8988T (cell line): ENCODE measurements at regions not wholly inside any gene's neighbourhood (a gene's known extent, or its start where the extent isn't known, plus 50 kb on each side); places are given as distances from the start of the nearest gene placed in this dataset.
"Not testable (repeated sequence)": the region's sequence is repeated elsewhere in the genome, so short reads cannot be mapped to it uniquely, and the experiment has no call there.

ENCODE experiments used
- DNase-seq: peaks from one replicate; pipeline ENCODE4 v3.0.0; 2011

DNA sequence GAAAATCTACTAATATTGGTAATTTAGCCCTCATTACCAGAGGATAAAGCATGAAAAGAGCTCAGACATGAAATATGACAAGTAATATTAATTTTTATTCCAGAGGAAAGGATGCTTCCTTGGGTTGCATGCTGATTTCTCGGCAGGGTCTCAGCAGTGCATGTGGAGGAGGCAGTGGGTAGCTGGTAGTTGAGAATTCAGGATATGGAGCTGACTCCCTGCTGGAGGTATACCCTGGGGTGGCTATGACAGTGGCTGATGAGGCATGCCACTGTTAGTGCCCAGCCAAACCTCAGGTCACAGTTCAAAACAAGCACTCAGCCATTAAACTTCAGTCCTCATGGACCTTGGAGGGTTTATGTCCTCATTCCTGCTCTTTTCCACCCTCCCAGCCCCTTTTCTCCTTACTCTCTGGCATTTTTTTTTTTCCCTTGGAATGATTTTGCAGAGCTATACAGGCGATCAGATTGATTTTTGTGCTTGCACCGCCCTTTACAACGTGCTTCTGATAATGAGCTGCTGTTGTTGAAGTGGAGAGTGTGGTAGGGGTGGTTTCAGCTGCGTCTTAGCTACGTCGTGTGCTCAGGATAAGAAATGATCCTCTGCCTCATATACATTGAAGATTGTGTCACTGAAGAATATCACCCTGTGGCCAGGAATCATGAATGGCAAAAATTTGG lies 761.9 kb upstream of the MMS22L start:
- DNase-seq: no peak

- DNase-seq: no peak
Measured at GRCh38 chr6:98047164-98047563, 764.1 kb upstream of the MMS22L start.

- no peak for DNase-seq
Measured at GRCh38 chr6:98047871-98048270, 764.9 kb upstream of the MMS22L start.

DNA sequence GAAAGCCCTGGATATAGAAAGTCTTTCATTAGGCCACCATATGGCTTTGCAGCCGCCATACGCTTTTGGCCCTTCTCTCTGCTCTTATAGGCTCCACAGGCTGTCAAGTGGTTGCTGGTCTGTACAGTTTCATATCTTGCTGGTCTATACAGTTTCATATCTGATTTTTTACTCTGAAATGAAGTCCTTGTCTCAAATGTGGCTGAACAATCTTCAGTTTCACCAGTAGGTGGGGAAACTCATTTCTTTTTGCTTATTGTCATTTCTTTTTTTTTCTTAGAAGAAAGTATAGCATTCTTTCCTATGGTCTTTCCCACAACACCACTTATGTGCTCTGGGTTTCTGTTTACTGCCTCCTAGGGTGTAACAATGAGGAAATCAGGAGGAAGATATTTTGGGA lies 771.4 kb upstream of the MMS22L start:
- DNase-seq: no peak

GRCh38 chr6:98056955-98057354 lies 773.9 kb upstream of the MMS22L start:
- DNase-seq: no peak

DNA sequence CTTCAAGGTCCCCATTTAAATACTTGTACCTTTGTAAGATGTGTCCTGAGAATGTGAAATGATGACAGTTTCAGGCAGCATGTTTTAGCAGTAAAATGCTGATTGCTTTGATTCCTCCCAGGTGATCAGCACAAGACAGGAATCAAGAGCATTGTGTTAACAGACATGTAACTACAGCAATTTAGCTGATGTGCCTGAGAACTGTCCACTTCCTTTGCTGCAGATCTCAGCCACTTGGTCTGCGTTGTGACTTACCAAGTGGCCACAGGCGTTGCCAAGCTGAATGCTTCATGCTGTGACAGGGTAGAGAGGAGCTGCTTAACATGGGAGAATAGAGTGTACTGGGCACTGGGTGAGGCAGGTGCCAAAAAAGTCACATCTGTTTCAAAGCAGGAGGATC lies 767.0 kb upstream of the POU3F2 start:
- DNase-seq: no peak

GRCh38 chr6:98088537-98088936 lies 745.8 kb upstream of the POU3F2 start:
- DNase-seq: not testable (repeated sequence)

DNA sequence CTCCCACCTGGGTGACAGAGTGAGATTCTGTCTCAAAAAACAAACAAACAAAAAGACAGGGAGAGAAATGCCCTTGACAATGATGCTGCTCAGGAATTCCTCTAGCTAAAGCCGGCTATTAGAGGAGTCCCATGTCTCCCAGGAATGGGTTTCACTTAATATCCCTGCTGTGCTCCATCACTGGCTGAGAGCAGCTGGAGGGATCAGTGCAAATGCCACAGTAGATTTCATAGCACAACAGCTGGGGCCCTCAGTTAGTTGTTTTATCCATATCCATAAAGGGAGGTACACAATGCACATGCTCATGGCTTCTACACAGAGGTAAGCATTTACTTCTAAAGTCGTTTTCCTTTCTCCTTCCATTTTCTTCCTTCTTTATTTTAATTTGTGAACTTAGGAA lies 742.0 kb upstream of the POU3F2 start:
- no peak for DNase-seq

GRCh38 chr6:98094696-98095095 lies 739.7 kb upstream of the POU3F2 start:
- no peak for DNase-seq

DNA sequence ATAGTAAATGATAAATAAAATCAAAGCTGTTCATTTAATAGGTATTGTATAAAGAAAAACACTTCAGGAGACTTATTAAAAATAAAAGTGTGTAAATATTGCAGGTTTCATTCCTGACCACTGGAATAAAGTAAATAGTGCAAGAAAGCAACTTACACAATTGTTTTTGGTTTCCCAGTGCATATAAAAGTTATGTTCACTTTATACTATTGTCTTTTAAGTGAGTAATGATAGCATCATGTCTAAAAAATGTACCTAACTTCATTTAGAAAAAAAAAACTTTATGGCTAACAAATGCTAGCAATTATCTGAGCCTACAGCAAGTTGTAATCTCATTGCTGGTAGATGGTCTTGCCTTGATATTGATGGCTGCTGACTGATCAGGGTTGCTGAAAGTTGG lies 726.6 kb upstream of the POU3F2 start:
- no peak for DNase-seq

DNA sequence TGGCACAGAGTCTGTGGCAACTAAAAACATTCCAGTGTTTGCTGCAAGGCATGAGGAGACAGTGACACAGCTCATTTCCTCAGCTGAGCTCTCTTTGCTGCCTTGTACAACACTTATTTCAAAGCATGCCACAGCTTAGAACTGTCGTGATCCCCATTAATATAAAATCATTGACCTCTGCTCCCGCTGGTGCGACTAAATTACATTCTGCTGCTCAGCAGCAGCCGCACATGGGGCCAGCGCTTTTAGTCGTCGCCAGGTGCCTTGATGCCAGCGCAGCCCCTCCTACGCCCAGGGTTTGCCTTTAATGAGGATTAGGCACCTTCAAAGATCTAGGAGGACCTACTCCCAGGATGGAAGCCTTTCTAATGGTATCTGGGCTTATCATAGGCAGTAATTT lies 717.9 kb upstream of the POU3F2 start:
- no peak for DNase-seq

- DNase-seq: no peak
Measured at GRCh38 chr6:98117068-98117467, 717.3 kb upstream of the POU3F2 start.

DNA sequence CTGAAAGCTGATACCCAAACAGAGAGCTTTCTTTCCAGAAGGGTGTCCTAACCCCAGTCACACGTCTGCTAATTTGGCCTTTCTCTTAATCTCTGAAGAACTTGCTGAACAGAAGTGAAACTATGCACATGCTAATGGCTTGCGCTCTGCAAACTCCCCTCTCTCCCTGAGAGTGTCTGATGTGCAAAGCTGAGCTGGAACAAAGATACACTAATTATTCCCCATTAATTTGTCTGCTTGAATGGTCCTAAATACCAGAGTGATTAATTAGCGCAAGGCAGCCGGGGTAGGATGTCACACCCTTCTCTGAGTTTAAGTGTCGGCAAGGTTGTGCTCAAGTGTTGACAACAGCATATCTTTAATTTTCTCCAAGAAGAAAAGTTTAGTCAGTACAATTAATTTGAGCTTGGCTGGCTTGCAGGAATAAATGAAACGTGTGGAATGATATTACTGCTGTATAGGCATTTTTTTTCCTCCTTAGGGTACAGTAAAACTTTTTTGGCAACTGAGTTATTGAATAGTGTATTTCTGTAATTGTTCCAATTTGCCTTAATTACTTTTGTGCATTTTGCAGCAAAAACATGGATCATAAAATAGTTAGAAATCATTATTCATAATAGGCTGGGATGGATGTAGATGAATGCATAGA lies 715.9 kb upstream of the POU3F2 start:
- no peak for DNase-seq

- DNase-seq: no peak
Measured at GRCh38 chr6:98124171-98124570, 710.2 kb upstream of the POU3F2 start.

DNA sequence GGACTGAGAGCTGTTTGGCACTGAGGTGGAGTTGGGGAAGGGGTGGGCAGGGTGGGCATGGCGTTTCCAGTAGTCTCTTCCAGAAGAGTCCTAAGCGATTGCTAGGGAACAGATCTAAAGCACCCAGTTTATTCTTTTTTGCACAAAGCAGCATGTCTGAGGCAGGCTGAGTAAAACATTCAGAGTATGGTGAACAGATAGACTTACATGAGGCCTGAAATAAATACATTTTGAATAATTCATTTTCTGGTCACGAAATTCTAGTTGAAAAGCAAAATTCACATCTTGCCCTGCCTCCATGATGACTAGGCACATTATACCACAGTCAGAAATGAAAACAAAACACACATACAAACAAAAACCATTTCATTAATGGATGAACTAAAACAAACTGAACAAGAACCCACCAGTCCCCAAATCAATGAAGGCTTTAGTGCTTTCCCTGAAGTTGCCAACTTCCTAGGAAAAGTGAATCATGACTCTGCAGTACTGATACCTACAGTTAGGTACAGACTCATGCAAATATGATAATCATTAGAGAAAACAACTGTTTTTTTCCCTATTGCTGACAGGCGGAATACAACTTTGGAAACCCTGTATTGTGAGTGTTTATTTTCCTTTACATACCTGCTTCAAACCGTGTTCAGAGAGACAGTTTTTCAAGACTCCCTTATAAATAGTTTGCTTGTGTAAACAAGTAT lies 702.9 kb upstream of the POU3F2 start:
- DNase-seq: no peak

DNA sequence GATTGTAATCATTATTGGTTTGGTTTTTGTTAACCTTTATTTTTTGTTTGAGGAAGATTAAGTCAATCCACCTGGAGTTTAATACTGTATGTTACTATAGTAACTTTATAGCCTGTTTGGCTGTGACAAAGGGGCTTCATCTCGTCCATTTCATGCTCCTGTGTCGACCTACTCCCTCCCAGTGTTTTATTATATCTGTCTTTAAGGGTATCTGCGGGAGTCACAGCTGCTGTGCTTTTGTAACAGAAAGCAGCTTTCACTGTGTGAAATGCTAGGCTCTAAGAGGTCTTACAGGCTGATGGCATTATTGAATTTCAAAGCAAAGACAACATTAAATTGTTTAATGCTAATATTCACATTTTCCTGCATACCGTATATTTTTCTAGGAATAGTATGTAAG lies 698.0 kb upstream of the POU3F2 start:
- no peak for DNase-seq

DNA sequence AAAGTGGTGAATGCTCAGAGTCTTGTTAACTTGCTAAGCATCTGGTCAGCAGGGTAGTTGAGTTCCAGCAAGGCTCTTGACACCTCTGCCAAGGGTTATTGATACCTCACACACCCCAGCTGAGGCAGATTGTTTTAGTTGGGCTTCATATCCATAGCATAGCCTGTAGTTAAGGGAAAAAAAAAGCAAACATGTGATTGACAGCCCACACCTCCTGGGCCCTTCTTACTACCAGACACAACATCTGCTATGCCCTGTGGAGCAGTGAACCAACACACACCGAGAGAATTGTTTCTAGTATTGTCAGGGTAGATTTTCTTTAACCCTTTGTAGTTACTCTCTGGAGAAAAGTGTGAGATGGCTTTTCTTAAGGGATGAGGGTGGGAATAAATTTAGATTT lies 697.0 kb upstream of the POU3F2 start:
- DNase-seq: no peak

DNA sequence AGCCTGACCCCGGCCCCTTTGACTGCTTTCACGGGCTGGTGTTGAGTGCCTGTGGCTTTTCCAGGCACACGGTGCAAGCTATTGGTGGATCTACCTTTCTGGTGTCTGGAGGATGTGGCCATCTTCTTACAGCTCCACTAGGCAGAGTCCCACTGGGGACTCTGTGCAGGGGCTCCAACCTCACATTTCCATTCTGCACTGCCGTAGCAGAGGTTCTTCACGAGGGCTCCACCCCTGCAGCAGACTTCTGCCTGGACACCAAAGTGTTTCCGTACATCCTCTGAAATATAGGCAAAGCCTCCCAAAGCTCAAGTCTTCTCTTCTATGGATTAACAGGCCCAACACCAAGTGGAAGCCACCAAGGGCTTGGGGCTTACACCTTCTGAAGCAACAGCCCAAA lies 691.5 kb upstream of the POU3F2 start:
- no peak for DNase-seq

DNA sequence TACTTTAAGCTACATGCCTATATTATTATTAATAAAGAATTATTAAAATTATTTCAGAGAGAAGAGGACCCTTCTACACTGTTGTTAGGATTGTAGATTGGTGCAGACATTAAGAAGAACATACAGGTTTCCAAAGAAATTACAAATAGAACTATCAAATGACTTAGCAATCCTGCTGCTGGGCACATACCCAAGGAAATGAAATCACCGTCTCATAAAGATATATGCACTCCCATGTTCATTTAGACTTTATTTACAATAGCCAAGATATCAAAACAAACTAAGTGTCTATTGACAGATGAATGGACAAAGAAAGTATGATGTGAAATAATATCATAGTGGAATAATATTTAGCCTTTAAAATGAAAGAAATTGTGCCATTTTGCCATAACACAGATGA lies 687.7 kb upstream of the POU3F2 start:
- no peak for DNase-seq

DNA sequence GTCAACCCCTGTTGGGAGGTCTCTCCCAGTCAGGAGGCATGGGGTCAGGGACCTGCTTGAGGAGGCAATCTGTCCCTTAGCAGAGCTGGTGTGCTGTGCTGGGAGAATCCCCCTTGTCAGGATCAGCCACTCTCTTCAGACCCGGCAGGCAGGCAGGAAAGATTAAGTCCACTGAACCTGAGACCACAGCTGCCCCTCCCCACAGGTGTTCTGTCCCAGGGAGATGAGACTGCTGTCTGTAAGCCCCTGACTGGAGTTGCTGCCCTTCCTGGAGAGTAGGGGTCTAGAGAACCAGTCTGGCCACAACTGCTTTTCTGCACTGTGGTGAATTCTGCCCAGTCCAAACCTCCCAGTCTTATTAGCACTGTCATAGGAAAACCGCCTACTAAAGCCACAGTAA lies 677.8 kb upstream of the POU3F2 start:
- no peak for DNase-seq

DNA sequence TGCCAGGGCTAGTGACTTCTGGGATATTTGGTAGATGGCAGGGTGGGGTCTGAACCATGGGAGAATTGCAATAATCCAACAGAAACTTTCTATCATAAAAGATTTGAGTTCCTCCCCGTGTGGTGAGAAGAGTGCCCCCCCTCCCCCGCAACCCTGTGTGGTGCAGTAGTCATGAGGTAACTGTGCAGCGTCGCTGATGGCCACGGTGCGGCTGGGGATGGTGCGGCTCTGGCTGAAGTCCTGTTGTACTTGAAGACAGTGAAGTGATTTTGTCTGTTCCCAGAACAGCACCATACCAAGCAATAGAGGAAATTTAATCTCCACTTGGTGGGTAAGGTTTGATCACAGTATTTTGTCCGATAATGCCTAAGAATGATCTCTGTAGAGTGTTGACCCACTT lies 654.8 kb upstream of the POU3F2 start:
- no peak for DNase-seq

DNA sequence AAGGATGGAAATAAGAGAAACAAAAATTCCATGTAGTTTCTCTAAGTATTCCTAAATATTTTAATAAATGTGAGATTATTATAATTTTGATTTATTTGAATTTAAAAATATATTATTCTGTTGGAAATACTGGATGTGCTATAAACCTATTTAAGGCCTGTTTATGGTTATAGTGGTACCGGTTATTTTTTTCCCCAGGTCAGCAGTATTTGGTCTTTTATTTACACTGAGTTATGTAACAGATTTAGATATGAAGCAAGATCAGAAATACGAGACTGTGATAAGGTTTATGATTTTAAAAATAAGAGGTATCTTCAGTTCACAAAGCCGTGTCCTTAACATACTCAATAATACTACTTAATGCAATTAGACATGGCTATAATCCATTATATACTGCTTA lies 634.3 kb upstream of the POU3F2 start:
- DNase-seq: no peak

GRCh38 chr6:98203170-98203806 lies 631.1 kb upstream of the POU3F2 start:
- DNase-seq: no peak

- DNase-seq: no peak
Measured at GRCh38 chr6:98212468-98212867, 621.9 kb upstream of the POU3F2 start.
